NCI-H2227 (cell line): ENCODE measurements at regions not wholly inside any gene's neighbourhood (a gene's known extent, or its start where the extent isn't known, plus 50 kb on each side); places are given as distances from the start of the nearest gene placed in this dataset.

Experiments
- DNase-seq: peaks from one replicate; lab custom pipeline; 2025; ENCODE audit not compliant: unreplicated experiment; lab: John Stamatoyannopoulos, UW

DNA sequence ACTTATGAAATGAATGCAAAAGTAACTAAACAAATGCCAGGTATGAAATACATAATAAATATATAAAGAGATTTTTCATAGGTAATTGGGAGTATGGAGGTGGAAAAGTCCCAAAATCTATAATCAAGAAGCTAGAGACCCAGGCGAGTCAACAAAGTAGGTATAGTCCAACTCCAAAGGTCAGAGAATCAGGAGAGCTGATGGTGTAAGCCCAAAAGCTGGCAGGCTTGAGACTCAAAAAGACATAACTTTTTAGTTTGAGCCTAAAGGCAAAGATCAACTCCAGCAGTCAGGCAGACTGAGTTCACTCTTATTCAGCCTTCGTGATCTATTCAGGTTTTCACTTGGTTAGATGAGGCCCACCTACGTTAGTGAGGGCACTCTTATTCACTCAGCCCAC, 157.4 kb upstream of the TMCO5A start:
- DNase-seq: no peak

GRCh38 chr15:37783290-37783689, 151.2 kb upstream of the TMCO5A start:
- no peak for DNase-seq

GRCh38 chr15:37788330-37788729, 146.1 kb upstream of the TMCO5A start:
- no peak for DNase-seq

DNA sequence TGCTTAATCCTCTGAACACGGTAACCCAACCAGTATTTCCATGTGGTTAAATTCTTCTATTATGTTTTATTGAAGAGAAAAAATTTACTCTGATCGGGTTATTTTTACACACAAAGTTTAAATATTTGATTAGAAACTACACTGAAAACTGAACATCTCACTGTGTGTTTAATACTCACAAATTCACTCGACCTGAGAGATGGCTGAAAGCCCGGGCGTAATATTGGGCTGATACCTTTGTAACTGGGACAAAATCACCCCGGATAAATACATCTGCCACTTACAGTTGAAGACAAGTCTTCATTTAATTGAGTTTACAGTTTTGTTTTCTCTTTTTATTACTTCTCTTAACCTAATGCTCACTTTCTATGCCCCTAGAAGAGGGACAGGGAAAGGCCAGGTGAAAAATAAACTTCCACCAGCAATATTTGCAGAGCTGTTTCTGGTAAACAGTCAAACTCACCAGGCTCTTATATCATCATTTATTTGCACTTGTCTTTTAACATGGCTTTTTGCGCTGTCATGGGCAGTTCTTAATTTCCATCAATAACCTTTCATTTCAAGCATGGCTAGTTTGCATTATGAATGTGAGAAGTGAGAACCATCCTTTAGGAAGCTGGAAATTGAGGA, 145.6 kb upstream of the TMCO5A start:
- DNase-seq: no peak

DNA sequence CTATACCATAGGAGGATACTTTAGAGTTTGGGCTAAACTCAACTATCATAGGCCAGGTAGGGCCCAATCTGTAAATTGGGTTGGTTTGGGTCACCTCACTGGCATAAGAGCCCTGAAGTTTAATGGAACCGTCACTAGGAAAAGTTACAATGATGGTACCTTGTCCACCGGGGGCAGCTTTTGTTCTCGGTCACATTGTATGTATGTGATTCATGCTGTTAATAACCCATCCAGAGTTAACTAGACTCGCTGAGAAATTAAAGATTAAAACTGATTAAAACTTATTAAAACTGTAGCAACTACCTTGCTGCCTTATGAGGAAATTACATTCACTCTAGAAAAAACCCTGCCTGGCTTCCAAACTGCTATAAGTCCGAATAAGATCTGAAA, 145.0 kb upstream of the TMCO5A start:
- DNase-seq: no peak

GRCh38 chr15:37789881-37790280, 144.6 kb upstream of the TMCO5A start:
- no peak for DNase-seq

DNA sequence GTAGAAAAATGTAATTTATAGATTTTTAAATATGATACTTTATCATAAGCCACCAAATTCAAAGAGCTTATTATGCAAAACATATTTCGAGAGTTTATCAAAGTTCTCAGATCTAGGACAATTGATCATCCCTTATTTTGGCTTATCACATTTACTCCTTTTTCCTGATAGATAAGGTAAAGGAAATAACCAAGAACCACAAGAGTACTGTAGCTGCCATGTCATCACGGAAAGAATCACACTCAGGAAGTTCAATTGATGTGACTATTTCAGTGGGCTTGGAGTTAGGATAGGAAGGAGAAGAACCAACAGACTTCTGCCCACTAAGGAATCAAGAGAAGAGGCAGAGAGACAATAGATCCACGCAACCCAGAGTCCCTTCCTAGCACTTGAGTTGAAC, 142.7 kb upstream of the TMCO5A start:
- no peak for DNase-seq

GRCh38 chr15:37792351-37792750, 142.1 kb upstream of the TMCO5A start:
- DNase-seq: no peak

DNA sequence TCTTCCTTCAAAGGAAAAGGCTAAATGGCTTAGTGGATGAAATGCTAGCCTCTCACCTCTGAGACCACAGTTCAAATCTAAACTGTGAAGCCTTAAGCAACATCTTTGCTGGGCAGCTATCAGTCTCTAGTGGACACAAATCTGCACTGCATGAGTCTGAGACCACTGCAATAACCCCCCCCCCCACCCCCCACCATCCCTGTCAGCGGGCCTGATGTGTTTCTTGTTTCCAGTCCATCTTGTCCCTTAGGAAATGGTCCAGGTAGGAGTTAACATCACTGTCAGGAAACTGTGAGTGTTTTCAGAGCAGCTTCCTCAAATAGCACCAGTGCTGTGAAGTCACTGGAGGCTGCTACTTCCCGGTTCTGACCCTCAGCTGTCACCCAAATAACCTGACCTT, 140.6 kb upstream of the TMCO5A start:
- DNase-seq: no peak

DNA sequence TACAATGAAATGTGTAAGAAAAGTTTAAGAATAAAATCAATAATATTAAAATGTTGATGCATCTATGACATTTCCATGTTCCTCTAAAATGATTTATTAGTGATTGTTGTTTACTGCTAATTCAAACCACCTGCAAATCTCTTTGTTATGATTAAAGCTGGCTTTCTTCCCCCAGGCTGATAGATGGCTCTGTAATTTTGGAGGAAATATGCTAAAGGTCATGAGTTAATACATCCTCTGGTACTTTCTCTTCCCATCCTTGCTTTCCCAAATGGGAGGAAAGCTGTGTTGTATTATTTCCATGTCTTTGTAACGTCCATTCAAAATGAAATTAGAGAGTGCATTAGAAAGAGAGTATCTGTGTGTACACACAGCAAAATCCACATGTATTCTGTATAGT, 139.5 kb upstream of the TMCO5A start:
- DNase-seq: no peak

GRCh38 chr15:37801529-37801928, 132.9 kb upstream of the TMCO5A start:
- no peak for DNase-seq

GRCh38 chr15:37806808-37807207, 127.6 kb upstream of the TMCO5A start:
- no peak for DNase-seq

GRCh38 chr15:37810381-37810780, 124.1 kb upstream of the TMCO5A start:
- no peak for DNase-seq

GRCh38 chr15:37813306-37813705, 121.1 kb upstream of the TMCO5A start:
- DNase-seq: no peak

DNA sequence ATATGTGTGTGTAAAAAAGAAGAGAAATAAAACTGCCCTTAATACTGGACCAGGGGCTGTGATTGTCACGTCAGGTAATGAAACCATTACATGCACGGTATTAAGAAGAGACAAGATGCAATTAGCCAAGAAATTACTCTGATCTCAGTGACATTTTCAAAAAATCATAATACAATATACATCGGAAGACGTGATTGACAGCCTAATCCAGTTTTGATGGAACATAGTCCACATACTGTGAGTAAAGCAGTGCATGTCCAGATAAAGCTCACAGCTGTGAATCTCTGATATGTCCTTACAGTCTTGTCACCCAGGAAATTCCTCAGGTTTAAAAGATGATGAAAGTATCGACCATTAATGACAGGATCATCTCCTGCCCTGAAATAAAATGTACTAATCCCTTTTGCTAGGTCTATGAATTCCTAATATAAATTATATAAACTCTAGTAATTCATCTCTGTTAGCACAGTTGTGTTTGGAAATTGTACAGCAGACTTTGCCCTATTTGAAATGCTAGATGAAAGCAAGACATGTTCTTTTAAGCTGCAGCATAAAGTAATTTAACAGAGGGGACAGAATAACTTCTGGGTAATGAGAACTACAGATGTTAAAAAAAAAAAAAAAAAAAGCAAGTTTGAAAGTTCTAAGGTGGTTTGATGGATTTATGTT, 119.5 kb upstream of the TMCO5A start:
- DNase-seq: no peak

DNA sequence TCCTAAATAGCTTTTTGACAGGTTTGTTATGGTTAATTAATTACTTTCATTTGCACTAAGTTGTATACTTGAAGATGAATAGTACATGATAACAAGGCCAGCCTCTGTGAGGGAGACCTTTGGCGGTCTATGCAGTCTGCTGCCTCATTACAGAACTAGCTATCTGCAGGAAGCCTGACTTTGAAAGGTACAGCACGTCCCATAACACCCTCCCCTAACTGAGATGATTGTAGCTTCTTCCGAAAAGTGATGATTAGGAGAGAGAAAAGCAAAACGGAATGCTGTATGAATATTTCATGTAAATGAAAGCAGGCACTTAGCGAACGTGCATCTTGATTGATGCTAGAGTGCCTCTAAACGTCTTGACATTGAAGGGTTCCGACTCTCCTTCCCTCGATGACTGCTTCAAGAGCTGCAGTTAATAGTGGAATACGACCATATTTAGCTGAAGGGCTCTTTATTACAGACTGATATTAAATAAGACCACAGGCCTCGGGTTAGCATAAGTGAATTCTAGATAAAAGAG, 116.2 kb upstream of the TMCO5A start:
- no peak for DNase-seq

DNA sequence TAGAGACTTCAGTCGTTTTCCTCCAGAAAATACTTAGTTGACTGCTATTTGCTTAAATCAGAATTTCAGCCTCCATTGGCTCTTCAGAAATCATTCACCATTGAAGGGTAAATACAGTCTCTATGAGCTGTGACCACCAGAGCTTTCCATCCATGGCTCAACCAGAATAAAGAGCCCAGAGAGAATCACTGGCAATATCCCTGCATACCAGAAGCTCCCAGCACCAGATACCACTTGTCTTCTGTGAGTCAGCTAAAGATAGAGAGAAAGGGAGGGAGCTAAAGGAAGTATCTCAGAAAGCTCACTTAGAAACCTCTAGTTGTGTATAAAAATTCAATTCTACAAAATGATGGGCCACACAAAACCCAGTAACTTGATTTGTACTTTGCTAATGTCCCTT, 115.2 kb upstream of the TMCO5A start:
- DNase-seq: no peak

GRCh38 chr15:37820380-37821128, 113.9 kb upstream of the TMCO5A start:
- no peak for DNase-seq

DNA sequence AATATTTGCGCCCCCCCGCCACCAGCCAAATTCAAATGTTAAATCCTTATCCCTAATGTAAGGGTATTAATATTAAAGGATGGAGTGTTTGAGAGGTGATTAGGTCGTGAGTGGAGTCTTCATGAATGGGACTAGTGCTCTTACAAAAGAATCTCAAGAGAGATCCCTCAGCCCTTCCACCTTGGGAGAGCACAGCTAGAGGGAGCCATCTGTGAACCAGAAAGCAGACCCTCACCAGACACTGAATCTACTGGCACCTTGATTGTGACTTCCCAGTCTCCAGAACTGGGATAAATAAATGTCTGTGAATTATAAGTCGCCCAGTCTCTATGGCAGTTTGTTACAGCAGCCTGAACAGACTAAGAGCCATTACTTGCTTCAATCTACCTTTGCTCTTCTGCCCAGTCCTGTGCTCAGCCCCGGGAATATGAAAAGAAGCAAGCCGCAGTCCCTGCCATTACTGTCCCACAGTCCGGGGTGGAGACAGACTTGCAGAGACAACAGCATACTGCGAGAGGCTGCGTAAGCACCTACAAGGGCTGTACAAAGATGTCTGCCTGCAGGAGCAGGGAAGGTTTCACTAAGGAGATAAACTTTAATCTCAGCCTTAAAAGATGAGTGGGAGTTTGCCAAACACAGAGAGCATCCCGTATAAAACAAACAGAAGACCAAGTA, 110.7 kb upstream of the TMCO5A start:
- DNase-seq: no peak

GRCh38 chr15:37824717-37825382, 109.6 kb upstream of the TMCO5A start:
- no peak for DNase-seq

DNA sequence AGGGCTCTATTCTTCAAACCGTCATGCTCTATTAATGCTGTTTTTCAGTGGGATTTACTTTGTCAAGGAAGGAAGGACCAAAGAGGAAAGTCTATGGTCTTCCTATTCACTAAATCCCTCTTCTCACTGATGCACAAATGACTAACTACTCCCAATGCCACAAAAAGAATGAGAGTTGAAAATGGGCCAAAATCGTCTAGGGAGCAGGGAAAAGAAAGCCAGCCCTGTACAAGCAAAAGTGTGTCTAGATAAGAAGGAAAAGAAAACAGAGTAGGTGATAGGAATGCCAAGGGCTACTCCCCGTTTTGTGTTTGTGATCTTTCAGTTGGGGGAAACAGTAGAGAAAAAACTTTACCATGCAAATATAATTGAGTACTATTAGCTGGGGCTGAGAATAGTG, 97.2 kb upstream of the TMCO5A start:
- no peak for DNase-seq
